ENCODE measurements at regions not wholly inside any gene's neighbourhood (a gene's known extent, or its start where the extent isn't known, plus 50 kb on each side); places are given as distances from the start of the nearest gene placed in this dataset.
"Not testable (repeated sequence)": the region's sequence is repeated elsewhere in the genome, so short reads cannot be mapped to it uniquely, and the experiment has no call there.

DNA sequence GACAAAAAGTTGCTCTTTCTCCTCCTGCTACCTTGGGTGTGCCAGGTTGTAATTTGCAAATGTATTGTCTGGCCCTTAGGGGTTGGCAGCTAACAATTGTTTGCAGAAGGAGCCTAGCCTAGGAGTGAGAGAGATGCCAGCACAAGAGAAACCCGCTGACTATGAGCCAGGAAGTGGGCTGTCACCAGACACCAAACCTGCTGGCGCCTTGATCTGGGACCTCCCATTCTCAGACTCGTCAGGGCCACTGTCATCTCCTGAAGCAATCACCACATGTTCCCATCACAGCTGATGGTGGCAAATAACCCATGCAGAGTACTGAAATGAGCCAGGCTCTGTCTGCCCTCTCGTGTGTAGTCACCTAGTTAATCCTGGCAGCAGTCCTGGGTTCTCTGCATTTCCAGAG, 406.4 kb upstream of the NPAP1 start:
- H3K4me1 ChIP-seq (ENCODE audit: control insufficient read depth in 1 of 2, insufficient read depth in 2 of 2, low read length in 2 of 2): no peaks in the 10 kb centered on the region
- intact Hi-C loops (cut with DNase I): no loop called here
- 18 to 19% methylated on average over 4 of the region's 4 CpGs for WGBS, 2 donors
- ATAC-seq (ENCODE audit: low FRiP score) (peak; percentile 52), DNase-seq (no peak)
- no peaks in the 10 kb centered on the region for H3K9me3 ChIP-seq (ENCODE audit: control insufficient read depth, low read length)
- no peak overlapping the region for H3K27ac ChIP-seq (ENCODE audit: low read depth in 1 of 2, low read length in 2 of 2)
- no peaks in the 10 kb centered on the region for H3K36me3 ChIP-seq (ENCODE audit: control insufficient read depth in 1 of 2, insufficient read depth in 2 of 2, low read length in 1 of 2)
- no peaks in the 10 kb centered on the region for H3K27me3 ChIP-seq (ENCODE audit: control insufficient read depth in 1 of 2, insufficient read depth in 2 of 2, low read length in 1 of 2)
- H3K4me3 ChIP-seq (ENCODE audit: low read length in 2 of 2): no peak overlapping the region

DNA sequence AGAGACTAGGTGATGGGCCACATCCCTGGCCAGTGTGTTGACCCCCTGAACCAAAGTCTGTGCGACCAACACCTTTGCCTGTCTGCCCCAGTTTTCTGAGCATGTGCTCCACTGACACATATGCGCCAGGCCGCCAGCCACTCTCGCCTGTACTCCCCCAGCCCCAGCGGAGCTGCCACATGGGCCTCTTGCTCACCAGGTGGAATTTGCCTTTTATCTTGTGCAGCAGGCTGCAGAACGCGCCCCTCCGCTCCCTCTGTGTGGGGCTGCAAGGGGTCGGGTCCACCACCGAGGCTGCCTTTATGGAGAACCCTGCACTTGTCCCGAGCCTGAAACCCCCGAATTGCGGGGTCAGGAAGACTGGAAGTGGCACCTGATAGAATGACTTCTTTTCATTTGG, 405.7 kb upstream of the NPAP1 start:
- Histone ChIP-seq H3K27ac (ENCODE audit: low read depth in 1 of 2, low read length in 2 of 2) (no peak overlapping the region), H3K9me3 (ENCODE audit: control insufficient read depth, low read length) (no peaks in the 10 kb centered on the region), H3K27me3 (ENCODE audit: control insufficient read depth in 1 of 2, insufficient read depth in 2 of 2, low read length in 1 of 2) (no peaks in the 10 kb centered on the region), H3K4me3 (ENCODE audit: low read length in 2 of 2) (no peak overlapping the region), H3K36me3 (ENCODE audit: control insufficient read depth in 1 of 2, insufficient read depth in 2 of 2, low read length in 1 of 2) (no peaks in the 10 kb centered on the region), H3K4me1 (ENCODE audit: control insufficient read depth in 1 of 2, insufficient read depth in 2 of 2, low read length in 2 of 2) (no peaks in the 10 kb centered on the region)
- no peak for DNase-seq
- WGBS, 2 donors: 90% methylated on average over 13 of the region's 13 CpGs
- intact Hi-C loops (cut with DNase I): no loop called here
- peak; percentile 22 for ATAC-seq (ENCODE audit: low FRiP score)

DNA sequence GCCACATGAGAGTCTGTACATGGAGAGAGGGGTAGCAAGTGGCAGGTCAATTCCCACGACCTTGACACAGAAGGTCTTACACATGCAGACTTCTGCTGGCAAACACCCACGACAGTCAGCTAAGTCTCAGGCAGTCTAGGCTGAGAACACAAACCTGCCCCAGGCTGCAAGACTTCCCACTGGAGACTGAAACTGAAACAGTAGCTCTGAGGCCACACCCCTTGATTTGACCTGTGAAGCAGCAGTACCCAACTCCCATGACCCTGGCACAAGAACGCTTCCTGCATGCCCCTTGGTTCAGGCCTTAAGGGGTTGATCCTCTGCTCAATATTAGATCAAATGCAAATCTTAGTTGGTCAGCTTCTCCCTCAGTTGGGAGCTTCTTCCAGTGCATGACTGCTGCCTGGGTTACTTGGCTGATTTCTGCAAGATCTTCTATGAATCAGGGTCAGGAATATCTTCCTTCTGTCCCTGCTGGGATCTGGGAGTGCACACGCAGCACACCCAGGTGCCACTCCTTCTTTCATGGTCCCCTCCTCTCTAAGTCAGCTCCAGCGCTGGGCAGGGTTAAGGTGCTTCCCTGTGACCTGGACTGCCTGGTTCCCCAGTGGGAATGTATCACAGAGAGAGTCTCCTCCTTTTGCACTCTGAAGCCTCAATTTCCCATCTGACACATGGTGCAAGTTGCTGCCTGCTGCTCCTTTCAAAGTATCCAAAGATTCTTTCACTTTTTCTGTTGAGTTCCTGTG, 403.9 kb upstream of the NPAP1 start:
- H3K9me3 ChIP-seq (ENCODE audit: control insufficient read depth, low read length); H3K27me3 ChIP-seq (ENCODE audit: control insufficient read depth in 1 of 2, insufficient read depth in 2 of 2, low read length in 1 of 2); H3K36me3 ChIP-seq (ENCODE audit: control insufficient read depth in 1 of 2, insufficient read depth in 2 of 2, low read length in 1 of 2); intact Hi-C loops (cut with DNase I); H3K27ac ChIP-seq (ENCODE audit: low read depth in 1 of 2, low read length in 2 of 2); DNase-seq; ATAC-seq (ENCODE audit: low FRiP score); H3K4me3 ChIP-seq (ENCODE audit: low read length in 2 of 2); H3K4me1 ChIP-seq (ENCODE audit: control insufficient read depth in 1 of 2, insufficient read depth in 2 of 2, low read length in 2 of 2): not testable (repeated sequence)
- 56 to 65% methylated on average over 4 to 5 of the region's 5 CpGs for WGBS, 2 donors

DNA sequence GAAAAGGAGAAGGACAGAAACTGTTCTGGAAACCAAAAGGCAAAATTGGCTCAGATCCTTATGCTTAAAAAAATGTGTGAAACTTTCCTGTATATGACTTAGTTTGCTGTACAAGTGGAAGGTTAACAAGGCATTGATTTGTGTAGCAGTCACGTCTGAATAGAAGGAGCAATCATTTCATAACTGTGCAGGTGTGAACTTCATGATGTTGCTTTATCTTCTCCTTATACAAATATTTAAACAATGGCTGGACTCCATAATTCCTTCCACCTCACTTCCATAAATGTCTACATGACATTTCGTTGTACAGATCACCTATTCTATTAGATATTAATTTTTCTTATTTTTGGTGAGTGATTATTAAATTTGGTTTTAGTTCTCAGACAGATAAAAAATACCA, 382.7 kb upstream of the NPAP1 start:
- intact Hi-C loops (cut with DNase I): no loop called here
- H3K27ac ChIP-seq (ENCODE audit: low read depth in 1 of 2, low read length in 2 of 2): no peak overlapping the region
- WGBS, 2 donors: 44 to 47% methylated on average over 2 of the region's 2 CpGs

DNA sequence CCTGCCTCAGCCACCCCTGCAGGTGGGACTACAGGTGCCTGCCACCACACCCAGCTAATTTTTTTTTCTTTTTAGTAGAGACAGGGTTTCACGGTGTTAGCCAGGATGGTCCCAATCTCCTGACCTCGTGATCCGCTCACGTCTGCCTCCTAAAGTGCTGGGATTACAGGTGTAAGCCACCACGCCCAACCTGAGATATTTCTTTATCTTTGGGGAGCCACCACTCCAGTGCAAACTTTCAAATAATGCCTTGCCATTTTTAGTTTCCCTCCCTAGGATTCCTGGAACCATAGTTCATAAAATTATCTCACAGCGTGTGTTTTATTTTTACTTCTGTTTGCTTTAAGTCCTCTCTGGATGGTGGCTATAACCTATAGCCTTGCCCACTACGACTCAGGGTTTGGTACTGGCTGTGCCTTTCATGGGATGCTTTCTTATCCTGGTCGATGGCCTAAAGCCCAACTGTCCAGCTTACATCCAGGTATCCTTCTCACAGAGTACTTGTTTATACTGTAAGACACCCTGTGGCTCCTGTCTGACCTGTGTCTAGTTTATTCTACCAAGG, 374.7 kb upstream of the NPAP1 start:
- DNase-seq; H3K36me3 ChIP-seq (ENCODE audit: control insufficient read depth in 1 of 2, insufficient read depth in 2 of 2, low read length in 1 of 2); H3K9me3 ChIP-seq (ENCODE audit: control insufficient read depth, low read length); H3K4me3 ChIP-seq (ENCODE audit: low read length in 2 of 2); intact Hi-C loops (cut with DNase I); H3K4me1 ChIP-seq (ENCODE audit: control insufficient read depth in 1 of 2, insufficient read depth in 2 of 2, low read length in 2 of 2); H3K27ac ChIP-seq (ENCODE audit: low read depth in 1 of 2, low read length in 2 of 2); H3K27me3 ChIP-seq (ENCODE audit: control insufficient read depth in 1 of 2, insufficient read depth in 2 of 2, low read length in 1 of 2); ATAC-seq (ENCODE audit: low FRiP score): not testable (repeated sequence)
- 61 to 64% methylated on average over 8 of the region's 8 CpGs for WGBS, 2 donors

More for the DNA sequence above, 382.7 kb upstream of the NPAP1 start:
- no peak for DNase-seq
- Histone ChIP-seq H3K27me3 (ENCODE audit: control insufficient read depth in 1 of 2, insufficient read depth in 2 of 2, low read length in 1 of 2) (no peaks in the 10 kb centered on the region), H3K4me1 (ENCODE audit: control insufficient read depth in 1 of 2, insufficient read depth in 2 of 2, low read length in 2 of 2) (no peaks in the 10 kb centered on the region), H3K9me3 (ENCODE audit: control insufficient read depth, low read length) (no peaks in the 10 kb centered on the region), H3K36me3 (ENCODE audit: control insufficient read depth in 1 of 2, insufficient read depth in 2 of 2, low read length in 1 of 2) (no peaks in the 10 kb centered on the region), H3K4me3 (ENCODE audit: low read length in 2 of 2) (no peak overlapping the region)
- ATAC-seq (ENCODE audit: low FRiP score): no peak

DNA sequence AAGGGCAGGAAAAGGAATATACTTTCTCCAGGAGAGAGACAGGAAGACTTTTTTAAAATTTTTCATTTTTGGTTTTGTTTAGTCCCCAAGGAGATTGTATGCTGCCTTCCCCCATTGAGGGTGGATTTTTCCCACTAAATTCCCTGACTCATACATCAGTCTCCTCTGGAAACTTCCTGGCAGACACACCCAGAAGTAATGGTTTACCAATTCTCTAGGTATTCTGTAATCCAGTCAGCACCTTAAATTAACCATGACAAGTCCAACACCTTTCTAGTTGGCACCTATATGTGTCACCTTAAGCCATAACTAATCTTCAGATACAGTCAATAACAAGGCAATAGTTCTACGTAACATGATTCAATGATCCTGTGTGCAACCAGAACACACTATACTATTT, 373.6 kb upstream of the NPAP1 start:
- H3K27ac ChIP-seq (ENCODE audit: low read depth in 1 of 2, low read length in 2 of 2); H3K36me3 ChIP-seq (ENCODE audit: control insufficient read depth in 1 of 2, insufficient read depth in 2 of 2, low read length in 1 of 2); H3K9me3 ChIP-seq (ENCODE audit: control insufficient read depth, low read length); H3K4me1 ChIP-seq (ENCODE audit: control insufficient read depth in 1 of 2, insufficient read depth in 2 of 2, low read length in 2 of 2); H3K4me3 ChIP-seq (ENCODE audit: low read length in 2 of 2); DNase-seq; intact Hi-C loops (cut with DNase I); ATAC-seq (ENCODE audit: low FRiP score); H3K27me3 ChIP-seq (ENCODE audit: control insufficient read depth in 1 of 2, insufficient read depth in 2 of 2, low read length in 1 of 2): not testable (repeated sequence)
- WGBS, 2 donors: 89 to 93% methylated on average over 1 of the region's 1 CpG

DNA sequence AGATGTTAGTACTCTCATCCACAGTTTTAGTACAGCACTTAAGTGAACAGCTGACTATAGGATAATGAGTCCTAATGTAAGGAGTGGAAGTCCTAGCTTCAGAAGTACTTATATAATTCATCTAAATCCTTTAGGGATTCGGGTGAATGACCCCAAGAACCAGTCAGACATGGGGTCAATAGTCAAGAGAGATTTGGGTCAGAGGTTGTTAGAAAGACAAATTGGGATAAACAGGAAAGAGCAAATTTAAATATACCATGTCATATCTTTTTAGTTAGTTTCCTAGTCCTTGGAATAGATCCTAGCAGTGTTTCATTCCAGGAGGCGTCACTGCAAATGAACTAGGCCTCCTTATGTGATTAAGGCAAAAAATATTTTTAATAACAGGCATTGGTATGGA, 370.8 kb upstream of the NPAP1 start:
- H3K4me3 ChIP-seq (ENCODE audit: low read length in 2 of 2); H3K36me3 ChIP-seq (ENCODE audit: control insufficient read depth in 1 of 2, insufficient read depth in 2 of 2, low read length in 1 of 2); H3K4me1 ChIP-seq (ENCODE audit: control insufficient read depth in 1 of 2, insufficient read depth in 2 of 2, low read length in 2 of 2); H3K27ac ChIP-seq (ENCODE audit: low read depth in 1 of 2, low read length in 2 of 2); DNase-seq; ATAC-seq (ENCODE audit: low FRiP score); H3K27me3 ChIP-seq (ENCODE audit: control insufficient read depth in 1 of 2, insufficient read depth in 2 of 2, low read length in 1 of 2); H3K9me3 ChIP-seq (ENCODE audit: control insufficient read depth, low read length); intact Hi-C loops (cut with DNase I): not testable (repeated sequence)
- 43 to 52% methylated on average over 2 of the region's 2 CpGs for WGBS, 2 donors

DNA sequence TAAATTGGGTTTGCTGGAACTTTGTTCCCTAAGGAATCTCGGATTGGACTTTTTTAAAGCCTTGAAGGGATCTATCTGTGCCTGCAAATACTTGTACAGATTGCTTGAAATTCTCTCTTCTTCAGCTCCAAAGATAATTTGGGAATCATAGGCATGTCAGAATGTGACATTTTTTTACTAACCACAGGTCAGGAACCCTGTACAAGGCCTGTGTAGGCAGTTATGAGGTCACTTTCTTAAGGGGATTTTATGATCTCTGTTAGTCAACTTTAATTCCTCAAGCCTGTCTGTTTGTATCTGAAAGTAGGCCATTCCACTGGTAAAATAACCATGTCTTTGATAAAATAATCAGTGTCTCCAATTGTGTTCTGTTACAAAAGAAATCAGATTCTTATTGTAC, 369.9 kb upstream of the NPAP1 start:
- H3K27ac ChIP-seq (ENCODE audit: low read depth in 1 of 2, low read length in 2 of 2); ATAC-seq (ENCODE audit: low FRiP score); H3K4me1 ChIP-seq (ENCODE audit: control insufficient read depth in 1 of 2, insufficient read depth in 2 of 2, low read length in 2 of 2); DNase-seq; H3K4me3 ChIP-seq (ENCODE audit: low read length in 2 of 2); H3K36me3 ChIP-seq (ENCODE audit: control insufficient read depth in 1 of 2, insufficient read depth in 2 of 2, low read length in 1 of 2); H3K9me3 ChIP-seq (ENCODE audit: control insufficient read depth, low read length); H3K27me3 ChIP-seq (ENCODE audit: control insufficient read depth in 1 of 2, insufficient read depth in 2 of 2, low read length in 1 of 2); intact Hi-C loops (cut with DNase I): not testable (repeated sequence)
- 49 to 52% methylated on average over 1 of the region's 1 CpG for WGBS, 2 donors

DNA sequence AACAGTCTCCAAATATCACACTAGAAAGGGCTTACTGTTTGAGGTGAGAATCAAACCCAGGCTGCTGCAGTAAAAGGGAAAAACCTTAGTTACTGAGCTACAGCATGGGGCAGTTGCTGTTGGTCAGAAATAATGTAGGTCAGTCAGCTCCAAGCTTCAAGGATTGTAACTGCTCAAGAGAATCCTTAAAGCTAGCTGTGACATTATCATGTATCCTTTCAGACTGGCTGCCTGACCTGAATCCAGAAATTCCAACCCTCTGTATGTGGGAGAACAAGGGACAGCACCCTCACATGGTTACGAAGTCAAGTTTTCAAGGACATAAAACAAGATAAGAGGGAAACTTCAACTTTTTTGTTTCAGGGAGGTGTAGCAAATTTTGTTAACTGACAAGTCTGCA, 365.9 kb upstream of the NPAP1 start:
- DNase-seq; H3K9me3 ChIP-seq (ENCODE audit: control insufficient read depth, low read length); H3K36me3 ChIP-seq (ENCODE audit: control insufficient read depth in 1 of 2, insufficient read depth in 2 of 2, low read length in 1 of 2); intact Hi-C loops (cut with DNase I); H3K27ac ChIP-seq (ENCODE audit: low read depth in 1 of 2, low read length in 2 of 2); H3K27me3 ChIP-seq (ENCODE audit: control insufficient read depth in 1 of 2, insufficient read depth in 2 of 2, low read length in 1 of 2); ATAC-seq (ENCODE audit: low FRiP score); H3K4me1 ChIP-seq (ENCODE audit: control insufficient read depth in 1 of 2, insufficient read depth in 2 of 2, low read length in 2 of 2); H3K4me3 ChIP-seq (ENCODE audit: low read length in 2 of 2): not testable (repeated sequence)
- 78 to 83% methylated on average over 1 of the region's 1 CpG for WGBS, 2 donors

Measured in aorta (tissue), 5 donors.